GM23338 (cell line): ENCODE measurements at regions not wholly inside any gene's neighbourhood (a gene's known extent, or its start where the extent isn't known, plus 50 kb on each side); places are given as distances from the start of the nearest gene placed in this dataset.

ENCODE experiments used
- CTCF ChIP-seq, 2 experiments: fragments of 200-600 bp in 1 of 2; sonication (generic) in 1 of 2; conservative IDR thresholded peaks; 2 replicates each; pipeline versions ENCODE4 v1.5.1 to v1.6.1; 2016 to 2017; ENCODE audit warnings: antibody characterized with exemption in 2 of 2, low read depth in 2 of 2, mild to moderate bottlenecking in 2 of 2, moderate library complexity in 1 of 2
- EZH2phosphoT487 ChIP-seq: fragments of 200-600 bp; sonication (generic); IDR thresholded peaks from one replicate; pipeline ENCODE4 v1.8.1; 2018; ENCODE audit warnings: antibody characterized with exemption; ENCODE audit not compliant: unreplicated experiment
- JUNB ChIP-seq: IDR thresholded peaks from one replicate; pipeline ENCODE4 v1.6.1; 2016; ENCODE audit warnings: antibody characterized with exemption; ENCODE audit not compliant: unreplicated experiment

- TF ChIP-seq EZH2phosphoT487 = no peak
- no peak for TF ChIP-seq CTCF (conservative IDR thresholded peaks at IDR 0.05; ENCODE audit: low read depth in 2 of 2)
- no peak for TF ChIP-seq JUNB
Observed at GRCh38 chr4:24656906-24657305, 72.6 kb upstream of the DHX15 start.
